ENCODE measurements at regions not wholly inside any gene's neighbourhood (a gene's known extent, or its start where the extent isn't known, plus 50 kb on each side); places are given as distances from the start of the nearest gene placed in this dataset.

DNA sequence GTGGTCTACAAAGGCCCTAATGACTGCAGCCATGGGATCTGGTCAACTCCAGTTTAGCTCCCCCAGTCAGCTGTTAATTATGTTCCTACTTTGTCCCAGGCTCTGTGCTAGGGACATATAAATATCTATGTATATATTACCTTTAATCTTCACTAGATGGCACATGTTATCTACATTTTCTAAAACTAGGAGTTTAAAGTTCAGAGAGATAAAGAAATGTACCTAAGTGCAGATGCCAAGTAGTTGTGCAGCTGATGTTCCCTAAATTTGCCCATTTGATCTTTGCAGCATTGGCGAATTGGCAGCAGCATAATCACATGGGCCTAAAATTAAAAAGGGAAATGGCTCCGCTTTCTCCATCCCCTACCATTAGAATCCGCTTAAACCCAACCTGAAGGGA, 541.1 kb downstream of the MED13L start:
- Histone ChIP-seq H4K20me1 (no peaks in the 10 kb centered on the region), H3K4me2 (no peak overlapping the region), H3K9me3 (no peaks in the 10 kb centered on the region), H3K9ac (no peak overlapping the region), H3K36me3 (no peaks in the 10 kb centered on the region), H3K4me3 (no peak overlapping the region), H3K27me3 (no peaks in the 10 kb centered on the region), H3K27ac (no peak overlapping the region), H3K4me1 (no peaks in the 10 kb centered on the region)
- no peak for TF ChIP-seq Cebpa-rat (IDR thresholded peaks at IDR 0.05)

DNA sequence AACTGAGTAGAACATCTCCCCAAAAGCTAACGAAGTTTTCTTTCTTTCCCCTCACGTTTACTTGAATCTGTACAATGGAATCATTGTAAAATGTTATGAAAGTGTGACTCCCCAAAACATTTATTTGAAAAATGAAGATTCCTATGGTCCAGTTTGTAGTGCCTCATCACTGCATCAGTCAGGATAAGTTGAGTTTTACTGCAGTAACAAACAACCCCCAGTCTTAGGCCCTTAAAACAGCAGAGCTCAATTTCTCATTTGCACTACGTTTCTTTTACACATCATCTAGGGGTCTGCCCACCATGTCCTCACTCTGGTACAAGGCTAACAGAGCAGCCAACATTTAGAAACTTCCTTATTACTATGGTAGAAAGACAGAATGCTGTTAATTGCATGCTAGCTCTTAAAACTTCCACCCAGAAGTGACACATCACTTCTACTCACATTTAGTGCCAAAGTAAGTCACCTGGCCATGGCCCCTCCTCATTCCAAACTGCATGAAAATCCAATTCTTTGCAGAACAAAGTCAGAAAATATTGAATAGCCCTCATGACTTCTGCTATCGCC, 546.4 kb downstream of the MED13L start:
- Histone ChIP-seq H3K27ac (no peak overlapping the region), H3K36me3 (no peaks in the 10 kb centered on the region), H3K4me3 (no peak overlapping the region), H4K20me1 (no peaks in the 10 kb centered on the region), H3K4me2 (no peak overlapping the region), H3K27me3 (no peaks in the 10 kb centered on the region), H3K9ac (no peak overlapping the region), H3K4me1 (no peaks in the 10 kb centered on the region), H3K9me3 (no peaks in the 10 kb centered on the region)
- no peak for TF ChIP-seq Cebpa-rat (IDR thresholded peaks at IDR 0.05)

DNA sequence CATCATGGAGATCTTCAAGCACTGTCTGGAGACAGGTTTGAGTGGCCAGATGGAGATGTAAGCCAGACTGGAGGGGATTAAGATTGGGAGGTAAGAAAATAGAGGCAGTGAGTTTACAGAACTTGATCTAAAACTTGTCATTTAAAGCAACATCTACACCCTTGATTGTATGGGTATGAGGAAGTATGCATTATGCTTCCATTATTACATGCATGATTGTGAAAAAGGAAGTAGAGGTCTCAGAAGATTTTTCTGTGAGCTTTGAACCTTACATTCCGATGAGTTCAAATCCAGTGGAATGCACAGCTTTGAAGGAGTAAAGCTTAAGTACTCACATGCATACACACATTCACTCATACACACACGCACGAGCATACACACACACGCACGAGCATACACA, 550.8 kb downstream of the MED13L start:
- H3K36me3 ChIP-seq, result no peaks in the 10 kb centered on the region
- no peak for TF ChIP-seq Cebpa-rat (IDR thresholded peaks at IDR 0.05)
- H3K27ac ChIP-seq, result no peak overlapping the region
- H3K27me3 ChIP-seq, result no peaks in the 10 kb centered on the region
- no peak overlapping the region for H3K4me3 ChIP-seq
- no peaks in the 10 kb centered on the region for H3K4me1 ChIP-seq
- H4K20me1 ChIP-seq, result no peaks in the 10 kb centered on the region
- H3K9ac ChIP-seq, result no peak overlapping the region
- no peaks in the 10 kb centered on the region for H3K9me3 ChIP-seq
- H3K4me2 ChIP-seq, result no peak overlapping the region

DNA sequence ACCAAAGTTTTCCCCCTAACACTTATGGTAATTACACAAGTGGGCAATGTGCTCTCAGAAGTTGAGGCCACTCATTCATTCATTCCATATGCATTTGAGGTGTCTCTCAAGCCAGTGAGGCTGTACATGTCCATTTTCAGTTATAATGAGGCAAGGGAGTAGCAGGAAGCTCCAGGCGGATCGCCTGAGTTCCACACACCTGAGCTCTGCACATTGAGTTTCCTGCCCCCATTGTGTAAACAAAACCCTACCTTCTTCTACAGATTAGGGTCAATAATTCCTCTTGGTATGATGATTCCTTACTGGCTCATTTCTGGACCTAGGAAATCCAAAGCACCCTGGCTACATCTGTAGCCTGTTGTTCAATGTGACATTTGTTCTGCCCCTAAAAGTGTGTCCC, 555.3 kb downstream of the MED13L start:
- no peak overlapping the region for H3K9ac ChIP-seq
- H3K27ac ChIP-seq, result no peak overlapping the region
- H3K4me2 ChIP-seq, result no peak overlapping the region
- H3K36me3 ChIP-seq, result no peaks in the 10 kb centered on the region
- TF ChIP-seq Cebpa-rat (IDR thresholded peaks at IDR 0.05), result no peak
- no peaks in the 10 kb centered on the region for H3K27me3 ChIP-seq
- H3K4me3 ChIP-seq, result no peak overlapping the region
- no peaks in the 10 kb centered on the region for H4K20me1 ChIP-seq
- H3K4me1 ChIP-seq, result no peaks in the 10 kb centered on the region
- no peaks in the 10 kb centered on the region for H3K9me3 ChIP-seq

DNA sequence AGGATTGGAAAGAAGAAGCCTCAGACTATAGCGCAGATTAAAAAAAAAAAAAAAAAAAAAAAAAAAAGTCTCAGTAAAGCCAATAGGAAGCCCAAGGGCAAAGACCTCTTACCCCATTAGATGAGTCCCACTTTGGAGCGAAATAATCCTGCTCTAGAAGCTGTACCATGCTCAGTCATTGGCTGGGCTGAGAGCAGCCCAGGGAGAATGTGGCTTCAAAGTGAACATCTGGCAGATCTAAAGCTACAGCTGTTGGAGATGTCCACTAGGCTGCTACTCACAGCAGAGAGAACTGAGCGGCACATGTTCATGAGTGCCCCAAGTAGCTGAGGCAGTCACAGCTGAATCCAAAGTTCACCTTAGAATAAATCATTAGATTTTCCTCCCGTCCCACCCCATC, 560.9 kb downstream of the MED13L start:
- no peaks in the 10 kb centered on the region for H4K20me1 ChIP-seq
- H3K4me2 ChIP-seq, result no peak overlapping the region
- TF ChIP-seq Cebpa-rat (IDR thresholded peaks at IDR 0.05), result no peak
- no peaks in the 10 kb centered on the region for H3K27me3 ChIP-seq
- no peaks in the 10 kb centered on the region for H3K36me3 ChIP-seq
- H3K4me3 ChIP-seq, result no peak overlapping the region
- no peaks in the 10 kb centered on the region for H3K4me1 ChIP-seq
- H3K9me3 ChIP-seq, result no peaks in the 10 kb centered on the region
- no peak overlapping the region for H3K9ac ChIP-seq
- no peak overlapping the region for H3K27ac ChIP-seq

DNA sequence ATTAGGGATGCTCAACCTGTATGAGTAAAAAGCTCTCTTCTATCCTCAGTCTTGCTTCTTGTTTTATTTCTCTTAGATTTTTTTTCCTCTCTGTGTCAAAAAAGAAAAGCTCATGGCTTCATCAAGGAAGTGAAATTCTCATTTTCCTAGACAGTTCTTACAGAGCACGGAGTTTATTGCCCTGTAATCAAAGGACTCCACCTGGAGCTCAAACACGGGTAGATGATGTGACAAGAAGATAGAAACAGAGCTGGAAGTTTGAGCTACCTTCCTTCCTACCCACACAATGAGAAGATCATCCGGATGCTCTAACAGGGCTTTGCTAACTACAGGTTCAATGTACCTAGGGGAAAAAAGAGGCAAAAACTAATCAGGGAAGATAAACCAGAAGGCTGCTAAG, 564.8 kb downstream of the MED13L start:
- H3K4me1 ChIP-seq, result peaks cover 5% of the 10 kb centered on the region; the same call in 1 of the 2 replicates
- no peaks in the 10 kb centered on the region for H3K9me3 ChIP-seq
- H3K27me3 ChIP-seq, result no peaks in the 10 kb centered on the region
- TF ChIP-seq Cebpa-rat (IDR thresholded peaks at IDR 0.05), result no peak
- H3K36me3 ChIP-seq, result no peaks in the 10 kb centered on the region
- H3K4me2 ChIP-seq, result no peak overlapping the region
- no peak overlapping the region for H3K9ac ChIP-seq
- no peak overlapping the region for H3K27ac ChIP-seq
- no peaks in the 10 kb centered on the region for H4K20me1 ChIP-seq
- no peak overlapping the region for H3K4me3 ChIP-seq

DNA sequence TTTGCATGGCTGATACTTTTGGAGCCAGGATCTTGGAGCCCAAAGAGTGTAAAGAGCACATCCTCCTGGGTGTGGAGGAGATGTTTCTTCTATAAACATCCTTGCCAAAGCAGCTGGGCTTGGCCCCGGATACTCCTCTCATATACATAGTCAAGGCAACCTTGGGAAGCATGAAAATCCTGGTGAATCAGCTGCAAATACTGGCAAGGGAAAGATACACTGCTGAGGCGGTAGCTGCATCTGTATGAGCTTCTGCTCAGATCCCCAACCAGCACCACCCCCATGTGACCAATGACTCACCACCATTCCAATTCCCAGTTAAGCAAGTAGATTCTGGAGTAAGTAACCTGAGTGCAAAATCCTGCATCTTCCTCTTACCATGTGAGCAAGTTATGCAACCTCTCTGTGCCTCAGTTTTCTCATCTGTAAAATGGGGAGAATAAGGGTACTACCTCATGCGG, 567.4 kb downstream of the MED13L start:
- H3K27ac ChIP-seq, result no peak overlapping the region
- no peaks in the 10 kb centered on the region for H3K9me3 ChIP-seq
- H3K4me1 ChIP-seq, result peaks cover 5% of the 10 kb centered on the region; the same call in 1 of the 2 replicates
- H3K4me3 ChIP-seq, result no peak overlapping the region
- H3K9ac ChIP-seq, result no peak overlapping the region
- no peaks in the 10 kb centered on the region for H3K27me3 ChIP-seq
- no peak for TF ChIP-seq Cebpa-rat (IDR thresholded peaks at IDR 0.05)
- no peaks in the 10 kb centered on the region for H4K20me1 ChIP-seq
- no peaks in the 10 kb centered on the region for H3K36me3 ChIP-seq
- no peak overlapping the region for H3K4me2 ChIP-seq

DNA sequence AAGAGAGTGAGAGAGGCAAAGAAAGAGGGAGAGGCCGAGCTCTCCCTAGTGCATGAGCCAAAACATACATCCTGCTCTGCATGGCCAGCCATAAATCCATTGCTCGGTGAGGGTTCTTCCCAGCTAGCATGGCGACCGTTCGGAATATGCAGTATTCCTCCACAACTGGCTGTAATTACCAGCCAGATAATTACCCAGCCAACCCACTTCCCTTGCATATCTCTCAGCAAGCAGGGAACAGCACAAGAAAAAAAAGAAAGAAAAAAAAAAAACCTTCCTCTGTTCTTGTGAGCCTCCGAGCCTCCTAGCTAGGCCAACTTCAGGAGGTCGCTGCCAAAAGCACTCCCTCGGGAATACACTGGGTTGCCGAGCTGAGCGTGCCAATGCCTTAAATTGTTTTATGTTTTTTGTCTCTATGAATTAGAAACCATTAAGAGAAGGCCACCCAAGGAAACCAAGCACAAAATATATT, 567.9 kb downstream of the MED13L start:
- no peak overlapping the region for H3K4me2 ChIP-seq
- no peaks in the 10 kb centered on the region for H3K9me3 ChIP-seq
- no peak for TF ChIP-seq Cebpa-rat (IDR thresholded peaks at IDR 0.05)
- H3K36me3 ChIP-seq, result no peaks in the 10 kb centered on the region
- no peak overlapping the region for H3K27ac ChIP-seq
- no peak overlapping the region for H3K4me3 ChIP-seq
- H3K4me1 ChIP-seq, result peaks cover 5% of the 10 kb centered on the region; the same call in 1 of the 2 replicates
- no peaks in the 10 kb centered on the region for H3K27me3 ChIP-seq
- no peaks in the 10 kb centered on the region for H4K20me1 ChIP-seq
- no peak overlapping the region for H3K9ac ChIP-seq

DNA sequence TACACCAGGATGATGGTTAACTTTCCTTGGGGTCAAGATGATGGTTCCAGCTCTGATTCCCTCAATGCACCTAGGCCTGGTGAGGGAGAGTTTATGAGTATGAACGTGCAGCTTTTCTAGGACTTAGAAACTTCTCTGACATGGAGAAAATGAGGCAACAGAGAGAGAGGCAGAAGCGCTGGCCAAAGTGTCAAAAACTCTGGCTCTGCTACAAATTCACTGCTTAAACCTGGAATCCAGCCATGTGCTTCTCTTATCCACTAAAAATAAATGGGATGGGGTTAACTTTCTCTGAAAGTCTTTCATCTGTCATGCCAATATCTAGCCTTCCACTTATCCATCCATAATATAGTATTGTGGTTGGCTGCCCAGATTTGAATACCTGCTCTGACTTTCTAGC, 568.7 kb downstream of the MED13L start:
- Histone ChIP-seq H3K9me3 (no peaks in the 10 kb centered on the region), H4K20me1 (no peaks in the 10 kb centered on the region), H3K36me3 (no peaks in the 10 kb centered on the region), H3K27ac (no peak overlapping the region), H3K4me3 (no peak overlapping the region), H3K27me3 (no peaks in the 10 kb centered on the region), H3K4me1 (peaks cover 5% of the 10 kb centered on the region; the same call in 1 of the 2 replicates), H3K9ac (no peak overlapping the region), H3K4me2 (no peak overlapping the region)
- TF ChIP-seq Cebpa-rat (IDR thresholded peaks at IDR 0.05), result no peak

DNA sequence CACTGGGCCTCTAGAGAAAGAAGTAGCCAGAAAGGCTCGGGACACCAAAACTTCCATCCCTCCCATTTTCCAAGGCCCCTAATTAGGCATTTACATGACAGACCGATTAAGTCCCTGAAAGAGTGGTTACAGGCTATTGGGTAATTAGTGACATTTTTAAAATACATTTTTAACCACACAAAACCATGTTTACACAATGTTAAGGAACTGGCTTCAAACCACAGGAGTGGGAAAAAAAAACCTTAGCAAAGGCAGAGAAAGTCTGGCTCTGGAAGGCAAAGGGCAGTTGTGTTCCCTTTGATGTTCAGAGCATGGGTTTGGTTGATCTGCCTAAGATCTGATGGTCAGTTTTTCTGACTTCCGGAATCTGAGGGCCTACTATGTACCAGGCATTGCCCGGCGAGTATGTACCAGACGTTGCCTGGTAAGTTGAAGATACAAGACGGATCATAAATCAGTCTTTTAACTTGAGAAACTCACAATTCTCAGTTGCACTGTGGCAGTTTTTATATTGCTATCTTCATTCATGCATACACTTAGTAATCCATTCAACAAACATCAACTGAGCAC, 576.5 kb downstream of the MED13L start:
- no peaks in the 10 kb centered on the region for H3K36me3 ChIP-seq
- no peak overlapping the region for H3K9ac ChIP-seq
- no peaks in the 10 kb centered on the region for H3K9me3 ChIP-seq
- TF ChIP-seq Cebpa-rat (IDR thresholded peaks at IDR 0.05), result no peak
- H4K20me1 ChIP-seq, result no peaks in the 10 kb centered on the region
- H3K4me3 ChIP-seq, result no peak overlapping the region
- H3K27ac ChIP-seq, result no peak overlapping the region
- no peaks in the 10 kb centered on the region for H3K27me3 ChIP-seq
- H3K4me2 ChIP-seq, result no peak overlapping the region
- no peaks in the 10 kb centered on the region for H3K4me1 ChIP-seq

All from BLaER1 (cell line).